Panc1 (cell line): ENCODE measurements at regions not wholly inside any gene's neighbourhood (a gene's known extent, or its start where the extent isn't known, plus 50 kb on each side); places are given as distances from the start of the nearest gene placed in this dataset.

Experiments
- ATAC-seq: fragments of 200-7000 bp; cut with Tn5 transposase; 2 replicates; pipeline ENCODE4 v1.9.1; 2020; ENCODE audit warnings: mild to moderate bottlenecking, moderate library complexity
- BruUV-seq: library from RNA; stranded (reverse); fragments of 400-500 nt; replicated peaks from 2 replicates; lab custom pipeline; 2021; lab: Mats Ljungman, UMichigan
- CTCF ChIA-PET: fragments of 300-600 bp; sonication (Branson Sonifier 250); formaldehyde crosslinking; loops from one replicate; lab custom pipeline; 2022; ENCODE audit warnings: antibody characterized with exemption; lab: Charles Lee
- POLR2A ChIA-PET: fragments of 300-600 bp; sonication (Branson Sonifier 250); formaldehyde crosslinking; loops from one replicate; lab custom pipeline; 2022; ENCODE audit warnings: antibody characterized with exemption; lab: Charles Lee
- DNase-seq: peaks from one replicate; pipeline ENCODE4 v3.0.0-alpha.2; 2010; ENCODE audit warnings: low read depth, low spot score
- H3K27ac ChIP-seq: 2 replicates; pipeline ENCODE4 v1.5.1; 2011; ENCODE audit warnings: mild to moderate bottlenecking, low read length, inconsistent platforms
- H3K27me3 ChIP-seq: fragments of 200-500 bp; sonication (Bioruptor generic); 2 replicates; pipeline ENCODE4 v1.6.0; 2014; ENCODE audit warnings: low read length, inconsistent platforms; ENCODE audit not compliant: control insufficient read depth, insufficient read depth
- H3K36me3 ChIP-seq: fragments of 200-500 bp; sonication (Bioruptor generic); 2 replicates; pipeline ENCODE4 v1.5.1; 2014; ENCODE audit warnings: inconsistent platforms, mild to moderate bottlenecking, low read length, moderate library complexity; ENCODE audit not compliant: control insufficient read depth, insufficient read depth
- H3K4me1 ChIP-seq: 2 replicates; pipeline ENCODE4 v1.5.1; 2011; ENCODE audit warnings: inconsistent platforms, mild to moderate bottlenecking, low read length, moderate library complexity; ENCODE audit not compliant: control insufficient read depth, insufficient read depth
- H3K4me3 ChIP-seq, 2 experiments: 2 replicates each; pipeline ENCODE4 v1.5.1; 2011 to 2012; ENCODE audit warnings: low read depth in 2 of 2, low read length in 2 of 2, mild to moderate bottlenecking in 2 of 2, inconsistent platforms in 1 of 2, moderate library complexity in 1 of 2
- H3K9me3 ChIP-seq: fragments of 200-500 bp; sonication (Bioruptor generic); 2 replicates; pipeline ENCODE4 v1.5.1; 2014; ENCODE audit warnings: low read depth, mild to moderate bottlenecking, inconsistent platforms, low read length, moderate library complexity; ENCODE audit not compliant: control insufficient read depth, insufficient read depth
- CTCF ChIP-seq: fragments of 450-650 bp; IDR thresholded peaks from 2 replicates; pipeline ENCODE4 v1.5.1; 2017; ENCODE audit warnings: mild to moderate bottlenecking
- POLR2AphosphoS5 ChIP-seq: IDR thresholded peaks from 2 replicates; pipeline ENCODE4 v1.6.1; 2012; ENCODE audit warnings: mild to moderate bottlenecking, low read depth, low read length, moderate library complexity
- REST ChIP-seq, 2 experiments: IDR thresholded peaks; 2 replicates each; pipeline ENCODE4 v1.6.1; 2011 to 2012; ENCODE audit warnings: low read depth in 2 of 2, control low read depth in 1 of 2, low read length in 1 of 2, mild to moderate bottlenecking in 1 of 2, moderate library complexity in 1 of 2; ENCODE audit not compliant: insufficient read depth in 1 of 2
- SIN3A ChIP-seq: IDR thresholded peaks from 2 replicates; pipeline ENCODE4 v1.6.1; 2012; ENCODE audit warnings: low read depth, mild to moderate bottlenecking, low read length, moderate library complexity, borderline replicate concordance; ENCODE audit not compliant: insufficient read depth
- TCF7L2 ChIP-seq: IDR thresholded peaks from 2 replicates; pipeline ENCODE4 v1.6.1; 2011; ENCODE audit warnings: mild to moderate bottlenecking, low read depth, low read length, inconsistent platforms
- in situ Hi-C: cut with HindIII; loops from 2 replicates; pipeline ENCODE4 v1.10.0; 2016; ENCODE audit warnings: low sequenced_read_pairs, low pct_unique_long_range_greater_than_20kb
- intact Hi-C: fragments of 100-400 bp; cut with micrococcal nuclease; formaldehyde crosslinking; loops from one replicate; pipeline ENCODE4 v1.10.0; 2022; ENCODE audit not compliant: unreplicated experiment

- CTCF ChIA-PET, result no interaction called here
- no peak for ATAC-seq
- BruUV-seq, result no TSS peak
These were observed 82.7 kb upstream of the PFKP start for GRCh38 chr10:2984682-2985081.

GRCh38 chr10:2982146-2982545 lies 85.2 kb upstream of the PFKP start:
- CTCF ChIA-PET, result no interaction called here
- no TSS peak for BruUV-seq
- ATAC-seq (no peak), DNase-seq (no peak)
- POLR2A ChIA-PET, result no interaction called here
- in situ Hi-C loops (no loop called here), intact Hi-C loops (no loop called here)
- TF ChIP-seq CTCF (no peak), POLR2AphosphoS5 (no peak), TCF7L2 (no peak)
- peaks cover 5% of the 10 kb centered on the region for H3K4me1 ChIP-seq
- no peaks in the 10 kb centered on the region for H3K9me3 ChIP-seq
- no peak overlapping the region for H3K27ac ChIP-seq
- H3K27me3 ChIP-seq, result no peaks in the 10 kb centered on the region
- H3K36me3 ChIP-seq, result no peaks in the 10 kb centered on the region
- no peak overlapping the region for H3K4me3 ChIP-seq

More at GRCh38 chr10:2984682-2985081, 82.7 kb upstream of the PFKP start:
- H3K27ac ChIP-seq, result no peak overlapping the region
- TF ChIP-seq CTCF (no peak), REST (IDR thresholded peaks at IDR 0.05; ENCODE audit: insufficient read depth in 1 of 2, low read depth in 2 of 2, low read length in 1 of 2) (no peak), SIN3A (no peak), TCF7L2 (no peak), POLR2AphosphoS5 (no peak)
- no peaks in the 10 kb centered on the region for H3K36me3 ChIP-seq
- in situ Hi-C loops (no loop called here), intact Hi-C loops (no loop called here)
- H3K27me3 ChIP-seq, result no peaks in the 10 kb centered on the region
- H3K9me3 ChIP-seq, result no peaks in the 10 kb centered on the region
- no peak overlapping the region for H3K4me3 ChIP-seq
- peaks cover 5% of the 10 kb centered on the region for H3K4me1 ChIP-seq
- DNase-seq, result no peak
- POLR2A ChIA-PET, result no interaction called here
